K562 (cell line): ENCODE measurements at regions not wholly inside any gene's neighbourhood (a gene's known extent, or its start where the extent isn't known, plus 50 kb on each side); places are given as distances from the start of the nearest gene placed in this dataset.

ENCODE experiments used
- ATAC-seq: fragments of 200-7000 bp; cut with Tn5 transposase; 3 replicates; pipeline ENCODE4 v1.9.1; 2020; ENCODE audit warnings: moderate library complexity
- BruUV-seq: library from RNA; stranded (reverse); fragments of 400-500 nt; replicated peaks from 2 replicates; lab custom pipeline; 2021; lab: Mats Ljungman, UMichigan
- CTCF ChIA-PET: fragments of 300-600 bp; formaldehyde crosslinking; extraction: SDS; loops from one replicate; lab custom pipeline; 2021; ENCODE audit warnings: low intra/inter-chr PET ratio; lab: Yijun Ruan, JAX
- POLR2A ChIA-PET: fragments of 300-600, 350-650 bp; sonication (Branson Sonifier 250); formaldehyde crosslinking; extraction: SDS; loops from one replicate; lab custom pipeline; 2021; ENCODE audit warnings: antibody characterized with exemption, inconsistent platforms; lab: Yijun Ruan, JAX
- DNase-seq, 4 experiments: peaks; one replicate each; pipeline versions ENCODE4 v3.0.0 to v3.0.0-alpha.2; 2011 to 2018; ENCODE audit warnings: low spot score in 3 of 4, mixed read lengths in 3 of 4; ENCODE audit errors: extremely low read depth in 1 of 4
- FAIRE-seq: peaks from 2 replicates; lab custom pipeline; 2011; peaks lifted over from hg19 to GRCh38; lab: Jason Lieb, UNC
- H2AFZ ChIP-seq: 2 replicates; pipeline ENCODE4 v1.6.0; 2011; ENCODE audit warnings: low read depth, low read length, control low read depth, inconsistent platforms
- H3K27ac ChIP-seq: fragments of 200-600 bp; 3 replicates; pipeline ENCODE4 v1.8.0; 2011; ENCODE audit warnings: low read depth, mild to moderate bottlenecking, control low read depth, inconsistent platforms, low read length, moderate library complexity, mixed read lengths; ENCODE audit errors: extremely low read depth
- H3K27me3 ChIP-seq, 2 experiments: fragments of 300-600 bp in 1 of 2; 2 replicates in 1 of 2; 3 replicates in 1 of 2; pipeline versions ENCODE4 v1.6.0 to v1.8.0; 2011; ENCODE audit warnings: inconsistent platforms in 2 of 2, low read length in 2 of 2, mild to moderate bottlenecking in 1 of 2, mixed read lengths in 1 of 2, moderate library complexity in 1 of 2; ENCODE audit not compliant: control insufficient read depth in 2 of 2, insufficient read depth in 2 of 2
- H3K36me3 ChIP-seq: fragments of 300-600 bp; 3 replicates; pipeline ENCODE4 v1.8.0; 2011; ENCODE audit warnings: mild to moderate bottlenecking, low read length, inconsistent platforms; ENCODE audit not compliant: control insufficient read depth, insufficient read depth
- H3K4me1 ChIP-seq, 2 experiments: fragments of 200-600 bp in 1 of 2; replicated peaks in 1 of 2; 2 replicates in 1 of 2; 3 replicates in 1 of 2; pipeline versions ENCODE4 v1.5.1 to v1.8.0; 2011; ENCODE audit warnings: inconsistent platforms in 2 of 2, low read length in 2 of 2, mild to moderate bottlenecking in 1 of 2, mixed read lengths in 1 of 2, moderate library complexity in 1 of 2; ENCODE audit not compliant: control insufficient read depth in 2 of 2, insufficient read depth in 2 of 2
- H3K4me2 ChIP-seq: 2 replicates; pipeline ENCODE4 v1.6.1; 2011; ENCODE audit warnings: low read length, control low read depth, inconsistent platforms, mixed read lengths; ENCODE audit not compliant: insufficient read depth
- H3K4me3 ChIP-seq: fragments of 200-600 bp; sonication (generic), shearing (Covaris generic); 2 replicates; pipeline ENCODE4 v1.5.1; 2016; ENCODE audit warnings: control low read depth, inconsistent platforms
- H3K79me2 ChIP-seq: fragments of 200-600 bp; 3 replicates; pipeline ENCODE4 v1.8.0; 2011; ENCODE audit warnings: low read length, inconsistent platforms; ENCODE audit not compliant: control insufficient read depth, insufficient read depth
- H3K9ac ChIP-seq, 2 experiments: 2 replicates each; pipeline versions ENCODE4 v1.6.0 to v1.6.1; 2011; ENCODE audit warnings: low read depth in 2 of 2, low read length in 2 of 2, control low read depth in 1 of 2, inconsistent platforms in 1 of 2, mild to moderate bottlenecking in 1 of 2, mixed read lengths in 1 of 2; ENCODE audit not compliant: insufficient read depth in 1 of 2
- H3K9me1 ChIP-seq: one replicate; pipeline ENCODE4 v1.6.0; 2011; ENCODE audit warnings: inconsistent platforms, mild to moderate bottlenecking, low read length, moderate library complexity; ENCODE audit not compliant: control insufficient read depth, insufficient read depth
- H3K9me3 ChIP-seq: replicated peaks from 2 replicates; pipeline ENCODE4 v1.5.1; 2011; ENCODE audit warnings: low read depth, low read length, inconsistent platforms; ENCODE audit not compliant: control insufficient read depth, insufficient read depth
- H4K20me1 ChIP-seq: replicated peaks from 2 replicates; pipeline ENCODE4 v1.6.1; 2011; ENCODE audit warnings: low read length, inconsistent platforms, mixed read lengths; ENCODE audit not compliant: control insufficient read depth, insufficient read depth
- CBFA2T3 ChIP-seq: fragments of 450-650 bp; IDR thresholded peaks from 2 replicates; pipeline ENCODE4 v1.6.1; 2017
- CCAR2 ChIP-seq: fragments of 200-400 bp; formaldehyde crosslinking; IDR thresholded peaks from 2 replicates; pipeline ENCODE4 v1.6.1; 2017; ENCODE audit warnings: mild to moderate bottlenecking, low read depth, low read length
- CREB1 ChIP-seq, 2 experiments: sonication (generic) in 1 of 2; formaldehyde crosslinking in 1 of 2; IDR thresholded peaks; 2 replicates each; pipeline versions ENCODE4 v1.6.1 to v1.8.0; 2012 to 2022; ENCODE audit warnings: inconsistent platforms in 1 of 2, mild to moderate bottlenecking in 1 of 2, missing genetic modification reagents in 1 of 2, moderate library complexity in 1 of 2
- ELF1 ChIP-seq: fragments of 200-800 bp; sonication (Bioruptor generic); IDR thresholded peaks from 2 replicates; pipeline ENCODE4 v1.6.1; 2016; ENCODE audit warnings: missing genetic modification characterization, missing compliant biosample characterization
- KLF1 ChIP-seq: fragments of 450-650 bp; IDR thresholded peaks from 2 replicates; pipeline ENCODE4 v1.6.1; 2016; ENCODE audit warnings: missing genetic modification characterization, missing compliant biosample characterization
- NCOA6 ChIP-seq: fragments of 450-650 bp; IDR thresholded peaks from 2 replicates; pipeline ENCODE4 v1.6.1; 2017; ENCODE audit warnings: mild to moderate bottlenecking
- POLR2AphosphoS2 ChIP-seq: IDR thresholded peaks from 2 replicates; pipeline ENCODE4 v1.6.1; 2012; ENCODE audit warnings: low read length, improper control_type of control experiment
- PTTG1 ChIP-seq: fragments of 450-650 bp; IDR thresholded peaks from 2 replicates; pipeline ENCODE4 v1.6.1; 2016; ENCODE audit warnings: low read depth, mild to moderate bottlenecking, missing genetic modification characterization, missing compliant biosample characterization
- RAD51 ChIP-seq: fragments of 450-650 bp; IDR thresholded peaks from 2 replicates; pipeline ENCODE4 v1.7.1; 2016; ENCODE audit warnings: low read depth, mild to moderate bottlenecking, borderline replicate concordance
- RFX1 ChIP-seq: fragments of 450-650 bp; IDR thresholded peaks from 2 replicates; pipeline ENCODE4 v1.6.1; 2016; ENCODE audit warnings: mild to moderate bottlenecking, moderate library complexity
- TGIF2 ChIP-seq: sonication (generic); formaldehyde crosslinking; IDR thresholded peaks from 2 replicates; pipeline ENCODE4 v1.8.1; 2022; ENCODE audit warnings: mild to moderate bottlenecking, missing genetic modification reagents, moderate library complexity
- ZNF408 ChIP-seq: fragments of 250-450 bp; sonication (Bioruptor Pico); IDR thresholded peaks from 2 replicates; pipeline ENCODE4 v1.4.0; 2020; ENCODE audit warnings: low read depth, mild to moderate bottlenecking, moderate library complexity
- ZNF696 ChIP-seq: fragments of 250-450 bp; sonication (Bioruptor Pico); conservative IDR thresholded peaks from 2 replicates; pipeline ENCODE4 v1.4.0; 2020; ENCODE audit warnings: mild to moderate bottlenecking, moderate library complexity
- ZNF830 ChIP-seq: fragments of 250-450 bp; sonication (Bioruptor Pico); IDR thresholded peaks from 2 replicates; pipeline ENCODE4 v1.5.0; 2021; ENCODE audit warnings: mild to moderate bottlenecking
- WGBS: fragments of 100-300 bp; shearing (Covaris generic); methylation state at CpG from one replicate; pipeline ENCODE4 v1.1.6; 2016; ENCODE audit warnings: low coverage, mixed read lengths; ENCODE audit not compliant: insufficient coverage; ENCODE audit errors: missing lambda C conversion rate; 5-methylcytosine and 5-hydroxymethylcytosine counted together
- in situ Hi-C: fragments of 300-500 bp; cut with MboI; formaldehyde crosslinking; loops from 4 replicates; pipeline ENCODE4 v1.15.0; 2018; ENCODE audit warnings: inconsistent platforms, mixed read lengths
- intact Hi-C: fragments of 100-400 bp; cut with micrococcal nuclease; formaldehyde crosslinking; loops from 2 replicates; pipeline ENCODE4 v1.14.2; 2022
- TF ChIP-seq, protein P1 (sequence below): sonication (generic); formaldehyde crosslinking; IDR thresholded peaks from 2 replicates; pipeline ENCODE4 v1.8.0; 2022; ENCODE audit warnings: missing genetic modification reagents, mild to moderate bottlenecking, moderate library complexity, borderline replicate concordance
- TF ChIP-seq, protein P2 (sequence below): fragments of 450-650 bp; formaldehyde crosslinking; IDR thresholded peaks from 2 replicates; pipeline ENCODE4 v1.4.0; 2020; ENCODE audit warnings: mild to moderate bottlenecking, mixed read lengths

DNA sequence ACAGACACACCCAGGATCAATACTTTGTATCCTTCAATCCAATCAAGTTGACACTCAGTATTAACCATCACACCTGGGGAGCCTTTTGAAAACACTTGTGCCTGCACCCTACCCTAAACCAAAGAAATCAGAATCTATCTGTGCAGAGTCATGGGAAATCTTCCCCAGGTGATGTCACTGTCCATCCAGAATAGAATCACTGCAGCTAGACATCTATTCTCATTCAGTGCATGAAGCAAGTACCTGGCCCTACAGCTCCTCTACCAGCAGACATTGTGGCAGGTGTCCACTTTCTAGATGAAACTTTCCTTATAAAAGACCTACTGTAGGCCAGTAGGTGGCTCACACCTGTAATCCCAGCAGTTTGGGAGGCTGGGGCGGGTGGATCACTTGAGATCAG is 262.4 kb upstream of the MARCKS start:
- ATAC-seq (no peak), FAIRE-seq (no peak), DNase-seq (no peak)
- no peaks in the 10 kb centered on the region for H3K79me2 ChIP-seq
- in situ Hi-C loops = no loop called here
- H4K20me1 ChIP-seq = no peaks in the 10 kb centered on the region
- ChIA-PET CTCF (no interaction called here), POLR2A (no interaction called here)
- H3K27me3 ChIP-seq = no peaks in the 10 kb centered on the region
- H3K4me2 ChIP-seq = no peak overlapping the region
- H3K4me1 ChIP-seq = no peaks in the 10 kb centered on the region
- 0% methylated on average over 1 of the region's 1 CpG for WGBS
- intact Hi-C loops = no loop called here
- no TSS peak for BruUV-seq
- no peak overlapping the region for H3K9ac ChIP-seq
- H3K9me1 ChIP-seq = no peaks in the 10 kb centered on the region
- no peak overlapping the region for H3K27ac ChIP-seq
- no peak for TF ChIP-seq CREB1 (IDR thresholded peaks at IDR 0.05)
- no peak for TF ChIP-seq CREB1 (CRISPR knock-in tag; IDR thresholded peaks at IDR 0.05)
- TF ChIP-seq ZNF408 (CRISPR knock-in tag) = no peak
- TF ChIP-seq, protein P1, sequence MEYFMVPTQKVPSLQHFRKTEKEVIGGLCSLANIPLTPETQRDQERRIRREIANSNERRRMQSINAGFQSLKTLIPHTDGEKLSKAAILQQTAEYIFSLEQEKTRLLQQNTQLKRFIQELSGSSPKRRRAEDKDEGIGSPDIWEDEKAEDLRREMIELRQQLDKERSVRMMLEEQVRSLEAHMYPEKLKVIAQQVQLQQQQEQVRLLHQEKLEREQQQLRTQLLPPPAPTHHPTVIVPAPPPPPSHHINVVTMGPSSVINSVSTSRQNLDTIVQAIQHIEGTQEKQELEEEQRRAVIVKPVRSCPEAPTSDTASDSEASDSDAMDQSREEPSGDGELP = no peak
- no peak for TF ChIP-seq KLF1 (tag)
- no peak for TF ChIP-seq RFX1
- TF ChIP-seq POLR2AphosphoS2 = no peak
- no peak for TF ChIP-seq ZNF830 (CRISPR knock-in tag)
- TF ChIP-seq TGIF2 (CRISPR knock-in tag) = no peak
- no peak for TF ChIP-seq RAD51
- no peak for TF ChIP-seq CBFA2T3
- no peak for TF ChIP-seq CCAR2
- TF ChIP-seq PTTG1 (tag) = no peak
- TF ChIP-seq ZNF696 (CRISPR knock-in tag) = no peak
- TF ChIP-seq ELF1 (tag) = no peak
- no peak for TF ChIP-seq NCOA6
- TF ChIP-seq, protein P2, sequence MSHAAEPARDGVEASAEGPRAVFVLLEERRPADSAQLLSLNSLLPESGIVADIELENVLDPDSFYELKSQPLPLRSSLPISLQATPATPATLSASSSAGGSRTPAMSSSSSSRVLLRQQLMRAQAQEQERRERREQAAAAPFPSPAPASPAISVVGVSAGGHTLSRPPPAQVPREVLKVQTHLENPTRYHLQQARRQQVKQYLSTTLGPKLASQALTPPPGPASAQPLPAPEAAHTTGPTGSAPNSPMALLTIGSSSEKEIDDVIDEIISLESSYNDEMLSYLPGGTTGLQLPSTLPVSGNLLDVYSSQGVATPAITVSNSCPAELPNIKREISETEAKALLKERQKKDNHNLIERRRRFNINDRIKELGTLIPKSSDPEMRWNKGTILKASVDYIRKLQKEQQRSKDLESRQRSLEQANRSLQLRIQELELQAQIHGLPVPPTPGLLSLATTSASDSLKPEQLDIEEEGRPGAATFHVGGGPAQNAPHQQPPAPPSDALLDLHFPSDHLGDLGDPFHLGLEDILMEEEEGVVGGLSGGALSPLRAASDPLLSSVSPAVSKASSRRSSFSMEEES (CRISPR knock-in tag) = no peak
- H3K4me3 ChIP-seq = no peak overlapping the region
- H2AFZ ChIP-seq = no peak overlapping the region
- no peaks in the 10 kb centered on the region for H3K9me3 ChIP-seq
- H3K36me3 ChIP-seq = no peaks in the 10 kb centered on the region
